ENCODE measurements at regions not wholly inside any gene's neighbourhood (a gene's known extent, or its start where the extent isn't known, plus 50 kb on each side); places are given as distances from the start of the nearest gene placed in this dataset.

DNA sequence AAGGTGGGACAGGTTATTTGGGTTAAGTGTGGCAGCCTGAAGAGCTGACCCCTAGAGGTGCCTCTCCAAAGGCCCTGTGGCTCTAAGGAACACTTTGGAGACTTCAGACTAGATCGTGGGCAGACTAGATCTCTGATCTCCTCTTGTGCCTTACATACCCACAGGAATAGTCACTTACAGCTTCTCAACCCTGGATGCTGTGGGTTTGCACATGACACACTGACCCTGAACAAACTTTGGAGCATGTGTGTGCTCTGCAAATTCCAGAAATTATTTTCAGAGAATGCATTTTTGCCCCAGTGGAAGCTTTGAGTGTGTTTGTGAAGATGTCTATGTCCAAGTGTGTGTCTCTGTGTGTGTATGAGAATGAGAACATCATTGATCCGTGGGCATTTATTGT is 119.6 kb downstream of the EMX2 start:
- no peak overlapping the region for H3K4me3 ChIP-seq
- ATAC-seq (no peak), DNase-seq (ENCODE audit: low read depth, low spot score) (no peak), FAIRE-seq (no peak)
- H3K27me3 ChIP-seq (replicated peaks in 1 of 2; ENCODE audit: control insufficient read depth in 2 of 2, insufficient read depth in 2 of 2, low read length in 1 of 2): no peaks in the 10 kb centered on the region
- H3K4me1 ChIP-seq (ENCODE audit: control insufficient read depth, insufficient read depth, low read length): peaks cover 16% of the 10 kb centered on the region
- POLR2A ChIA-PET: interaction anchor here (1.2 to 1.8 kb wide), 4 partner anchors 10 to 45 kb away, joined by 3 to 6 read pairs (median 4); no protein-coding TSS in a partner anchor
- no peak for TF ChIP-seq BRCA1 (IDR thresholded peaks at IDR 0.05; ENCODE audit: low read depth, low read length)
- no peak for TF ChIP-seq JUND (IDR thresholded peaks at IDR 0.05; ENCODE audit: low read depth, low read length)
- TF ChIP-seq STAT3 (IDR thresholded peaks at IDR 0.05; ENCODE audit: low read depth, low read length): no peak
- TF ChIP-seq SMC3 (IDR thresholded peaks at IDR 0.05; ENCODE audit: borderline replicate concordance, low read length): no peak
- no peak for TF ChIP-seq BHLHE40 (IDR thresholded peaks at IDR 0.05; ENCODE audit: borderline replicate concordance in 1 of 2, low read depth in 2 of 2, low read length in 1 of 2)
- H4K20me1 ChIP-seq (ENCODE audit: control insufficient read depth, insufficient read depth): no peaks in the 10 kb centered on the region
- WGBS (ENCODE audit: insufficient coverage, insufficient replicate concordance, low lambda C conversion rate, missing lambda C conversion rate): 93% methylated on average over 2 of the region's 2 CpGs
- H3K79me2 ChIP-seq (ENCODE audit: control insufficient read depth, insufficient read depth, low read length): no peaks in the 10 kb centered on the region
- H3K4me2 ChIP-seq (ENCODE audit: control insufficient read depth, insufficient read depth): no peak overlapping the region
- CTCF ChIA-PET: interaction anchor here (0.6 to 3.2 kb wide), 4 partner anchors 10 to 166 kb away, joined by 3 to 23 read pairs (median 4); no protein-coding TSS in a partner anchor
- intact Hi-C loops (cut with micrococcal nuclease; ENCODE audit: unreplicated experiment) (loop anchor here (2.0 kb wide), 1 partner anchor 45 kb away; no protein-coding TSS in a partner anchor), in situ Hi-C loops (cut with MboI) (no loop called here)
- H2AFZ ChIP-seq (ENCODE audit: control insufficient read depth, low read depth, low read length): no peak overlapping the region
- H3K27ac ChIP-seq (ENCODE audit: control insufficient read depth, insufficient read depth): no peak overlapping the region
- RAD21 ChIA-PET (ENCODE audit: unreplicated experiment): interaction anchor here (0.8 to 5.0 kb wide), 7 partner anchors 9 to 124 kb away, joined by 3 to 64 read pairs (median 7); no protein-coding TSS in a partner anchor
- BruUV-seq (replicated peaks): no TSS peak
- H3K9me3 ChIP-seq (replicated peaks; ENCODE audit: control insufficient read depth, insufficient read depth, low read length): peaks cover 4% of the 10 kb centered on the region; the same call in 2 of the 3 replicates
- H3K9ac ChIP-seq (ENCODE audit: control insufficient read depth, insufficient read depth, low read length): no peak overlapping the region
- H3K36me3 ChIP-seq (ENCODE audit: control insufficient read depth in 2 of 2, insufficient read depth in 2 of 2, low read length in 1 of 2): no peaks in the 10 kb centered on the region
- SMC1A ChIA-PET (ENCODE audit: uncharacterized antibody, unreplicated experiment): interaction anchor here (1.0 to 17.2 kb wide), 9 partner anchors 10 to 294 kb away, joined by 3 to 300 read pairs (median 4); no protein-coding TSS in a partner anchor

Data from GM12878 (cell line).